ENCODE measurements at regions not wholly inside any gene's neighbourhood (a gene's known extent, or its start where the extent isn't known, plus 50 kb on each side); places are given as distances from the start of the nearest gene placed in this dataset.

- no peak for DNase-seq
Observed at GRCh38 chr16:55242667-55243066, 81.3 kb upstream of the IRX6 start.

DNA sequence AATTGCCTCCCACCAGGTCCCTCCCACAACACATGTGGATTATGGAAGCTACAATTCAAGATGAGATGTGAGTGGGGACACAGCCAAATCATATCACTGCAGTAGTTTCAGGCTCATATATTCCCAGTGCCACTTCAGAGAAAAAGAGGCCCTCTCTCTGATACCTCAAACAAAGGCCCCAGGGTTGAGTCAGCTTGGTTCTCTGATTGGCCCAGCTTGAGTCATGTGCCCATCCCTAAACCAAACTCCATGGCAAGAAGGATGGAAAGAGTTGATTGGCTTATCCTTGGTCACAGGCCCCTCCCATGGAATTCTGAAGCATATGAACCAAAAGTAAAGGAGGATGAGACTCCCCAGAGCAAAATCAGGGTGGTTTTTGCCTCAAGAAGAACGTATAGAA lies 75.9 kb upstream of the IRX6 start:
- no peak for DNase-seq

GRCh38 chr16:55248494-55248893 lies 75.5 kb upstream of the IRX6 start:
- no peak for DNase-seq

- DNase-seq, result no peak
Observed at GRCh38 chr16:55249361-55249760, 74.6 kb upstream of the IRX6 start.

DNA sequence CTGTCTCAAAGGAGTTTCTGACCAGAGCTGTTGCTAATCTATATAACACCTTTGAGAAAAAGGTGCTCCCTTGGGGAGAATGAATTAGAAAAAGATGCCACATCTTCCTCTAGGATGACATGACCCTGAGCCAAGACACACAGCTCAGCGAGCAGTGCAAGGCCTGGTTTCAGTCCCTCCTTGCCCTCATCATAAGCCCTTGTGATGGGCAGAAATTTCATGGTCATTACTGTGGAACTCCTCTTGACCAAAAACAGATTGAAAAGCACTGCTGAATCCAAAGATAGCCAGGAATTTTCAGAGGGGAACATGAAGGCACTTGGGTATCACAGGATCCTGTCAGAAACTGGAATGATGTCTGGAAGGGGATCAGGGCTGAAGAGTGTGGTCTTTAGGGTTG lies 74.1 kb upstream of the IRX6 start:
- no peak for DNase-seq

- DNase-seq, result no peak
Observed at GRCh38 chr16:55250701-55251100, 73.3 kb upstream of the IRX6 start.

- no peak for DNase-seq
Observed at GRCh38 chr16:55251151-55251550, 72.9 kb upstream of the IRX6 start.

DNA sequence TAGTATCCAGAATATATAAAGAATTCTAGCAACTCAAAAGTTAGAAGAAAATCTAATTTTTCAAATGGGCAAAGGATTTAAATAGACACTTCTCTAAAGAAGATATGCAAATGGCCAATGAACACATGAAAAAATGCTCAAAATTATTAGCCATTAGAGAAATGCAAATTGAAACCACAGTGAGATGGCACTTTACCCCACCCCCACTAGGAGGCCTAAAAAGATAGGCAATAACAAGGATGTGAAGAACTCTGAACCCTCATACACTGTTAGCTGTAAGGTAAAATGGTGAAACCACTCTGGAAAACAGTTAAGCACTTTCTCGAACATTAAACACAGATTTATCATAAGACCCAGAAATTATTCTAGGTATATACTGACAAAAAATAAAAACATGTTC lies 71.4 kb upstream of the IRX6 start:
- DNase-seq, result no peak

- no peak for DNase-seq
Observed at GRCh38 chr16:55253987-55254386, 70.0 kb upstream of the IRX6 start.

DNA sequence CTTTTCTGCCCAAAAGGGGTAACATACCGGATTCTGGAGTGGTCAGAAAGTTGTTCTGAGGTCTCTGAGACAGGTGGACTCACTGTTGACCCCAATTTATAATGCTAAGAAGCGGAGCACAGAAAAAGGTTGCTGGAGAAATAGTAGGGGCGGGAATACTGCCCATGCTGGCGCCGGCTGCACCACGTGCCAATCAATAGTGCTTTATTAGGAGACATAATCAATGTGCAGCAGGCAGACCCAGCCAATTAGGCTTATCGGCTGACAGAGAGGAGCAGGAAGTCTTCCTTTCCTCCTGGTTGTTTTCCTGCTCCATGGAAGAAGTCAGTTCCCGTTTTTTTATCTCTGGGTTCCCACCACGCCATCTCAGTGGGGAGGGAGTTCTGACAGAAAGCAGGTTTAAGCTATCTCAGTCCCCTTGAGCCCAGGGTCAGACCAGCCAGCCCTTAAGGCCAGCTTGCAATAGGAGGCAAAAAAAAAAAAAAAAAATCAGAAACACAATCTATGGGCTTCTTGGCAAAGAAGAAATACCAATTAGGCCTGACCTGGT lies 68.2 kb upstream of the IRX6 start:
- DNase-seq, result no peak

- no peak for DNase-seq
Observed at GRCh38 chr16:55256412-55257016, 67.5 kb upstream of the IRX6 start.

DNA sequence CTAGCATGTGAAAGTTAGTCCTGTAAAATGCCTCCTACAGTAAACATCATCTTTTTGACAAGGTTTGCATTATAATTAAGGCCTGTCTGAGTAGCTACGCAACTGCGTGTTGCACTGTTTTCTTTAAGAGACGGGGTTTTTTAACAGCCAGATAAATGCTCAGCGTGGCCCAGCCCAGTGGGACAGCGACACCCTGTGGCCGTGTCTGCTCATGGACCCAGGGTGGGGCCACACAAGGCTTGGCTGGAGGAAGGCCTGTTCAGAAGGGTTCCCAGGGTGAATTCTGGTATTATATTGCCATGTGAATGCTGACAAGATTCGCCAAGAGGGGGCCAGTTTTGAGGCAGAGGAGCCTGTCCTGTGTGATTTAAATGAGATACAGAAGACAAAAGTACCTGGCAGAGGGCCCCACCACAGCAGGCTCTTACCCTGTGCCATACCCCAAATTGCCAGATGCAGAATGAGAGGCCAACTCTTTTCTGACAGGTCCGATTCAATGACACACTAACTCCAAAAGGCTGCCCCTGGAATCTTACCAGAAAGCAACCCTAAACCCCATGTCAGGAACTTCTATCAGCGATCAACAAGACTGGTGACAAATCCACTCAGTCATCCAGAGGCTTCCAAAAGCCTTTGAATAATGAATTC lies 65.9 kb upstream of the IRX6 start:
- peak; percentile 30 for DNase-seq

DNA sequence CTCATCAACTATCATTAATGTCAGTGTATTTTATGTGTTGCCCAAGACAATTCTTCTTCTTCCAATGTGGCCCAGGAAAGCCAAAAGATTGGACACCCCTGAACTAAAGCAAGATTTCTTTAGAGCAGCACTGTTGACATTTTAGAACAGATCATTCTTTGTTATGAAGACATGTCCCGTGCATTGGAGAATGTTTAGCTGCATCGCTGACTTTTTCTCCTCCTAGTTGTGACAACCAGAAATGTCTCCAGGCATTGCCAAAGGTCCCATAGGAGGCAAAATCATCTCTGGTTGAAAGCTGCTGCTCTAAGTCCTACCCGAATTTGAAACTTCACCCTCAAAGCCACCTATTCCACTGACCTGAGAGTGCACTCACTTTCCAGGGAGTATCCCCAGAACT lies 62.7 kb upstream of the IRX6 start:
- no peak for DNase-seq

DNA sequence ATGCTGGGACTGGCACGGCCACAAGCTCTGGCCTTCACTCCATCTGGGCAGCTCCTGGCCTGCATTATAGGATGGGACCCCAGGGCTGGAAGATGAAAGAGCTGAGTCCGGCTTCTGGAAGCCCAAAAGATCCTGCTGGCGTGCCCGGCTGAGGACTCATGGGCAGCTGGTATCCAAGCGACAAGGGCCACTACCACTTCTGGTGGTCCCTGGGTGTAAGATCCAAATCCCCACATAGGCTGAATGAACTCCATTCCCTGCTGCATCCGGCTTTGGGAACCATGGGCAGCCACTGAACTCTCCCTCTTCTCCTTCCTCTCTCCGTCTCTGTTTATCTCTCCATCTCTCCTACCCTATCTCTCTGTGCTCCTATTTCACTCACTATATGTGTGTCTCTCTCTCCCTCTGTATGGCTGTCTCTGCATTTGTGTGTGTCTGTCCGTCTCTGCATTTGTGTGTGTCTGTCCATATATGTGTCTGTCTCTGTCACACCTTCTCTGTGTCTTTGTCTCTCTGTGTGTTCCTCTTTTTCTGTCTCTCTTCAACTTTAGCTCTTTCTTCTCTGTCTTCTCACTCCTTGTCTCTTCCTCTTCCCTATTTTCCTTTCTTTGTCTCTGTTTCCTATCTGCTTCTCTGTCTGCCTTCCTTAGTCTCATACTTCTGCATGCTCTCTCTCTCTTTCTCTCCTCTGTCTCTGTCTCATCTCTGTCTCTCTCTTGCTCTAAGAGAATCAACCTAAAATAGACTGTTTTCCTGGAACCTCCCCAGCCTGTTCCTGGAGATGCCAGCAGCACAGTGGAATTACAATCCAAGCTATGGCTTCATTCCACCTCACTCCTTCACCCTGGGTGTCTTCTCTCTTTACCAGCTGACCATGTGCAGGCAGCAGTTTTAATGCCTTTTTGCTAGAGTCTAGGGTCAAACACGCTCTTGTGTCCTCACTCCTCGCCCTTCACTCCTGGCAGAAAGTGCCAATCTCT lies 60.4 kb upstream of the IRX6 start:
- DNase-seq, result no peak

- no peak for DNase-seq
Observed at GRCh38 chr16:55264949-55265348, 59.1 kb upstream of the IRX6 start.

DNA sequence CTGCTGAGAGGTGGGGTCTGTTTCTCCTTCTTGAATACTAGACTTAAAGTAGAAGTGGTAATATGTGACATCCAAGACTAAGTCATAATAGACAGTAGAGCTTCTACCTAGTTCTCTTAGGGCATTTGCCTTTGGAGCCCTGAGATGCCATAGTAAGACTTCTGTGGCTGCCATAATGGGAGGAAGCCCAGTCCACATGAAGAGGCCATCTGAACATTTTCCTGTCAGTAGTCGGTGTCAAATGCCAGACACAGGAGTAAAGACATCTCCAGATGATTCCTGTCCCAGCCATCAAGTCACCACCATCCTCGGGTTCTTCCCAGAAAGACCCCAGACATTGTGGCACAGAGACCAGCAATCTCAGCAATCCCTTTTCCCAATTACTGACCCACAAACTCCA lies 58.1 kb upstream of the IRX6 start:
- no peak for DNase-seq

DNA sequence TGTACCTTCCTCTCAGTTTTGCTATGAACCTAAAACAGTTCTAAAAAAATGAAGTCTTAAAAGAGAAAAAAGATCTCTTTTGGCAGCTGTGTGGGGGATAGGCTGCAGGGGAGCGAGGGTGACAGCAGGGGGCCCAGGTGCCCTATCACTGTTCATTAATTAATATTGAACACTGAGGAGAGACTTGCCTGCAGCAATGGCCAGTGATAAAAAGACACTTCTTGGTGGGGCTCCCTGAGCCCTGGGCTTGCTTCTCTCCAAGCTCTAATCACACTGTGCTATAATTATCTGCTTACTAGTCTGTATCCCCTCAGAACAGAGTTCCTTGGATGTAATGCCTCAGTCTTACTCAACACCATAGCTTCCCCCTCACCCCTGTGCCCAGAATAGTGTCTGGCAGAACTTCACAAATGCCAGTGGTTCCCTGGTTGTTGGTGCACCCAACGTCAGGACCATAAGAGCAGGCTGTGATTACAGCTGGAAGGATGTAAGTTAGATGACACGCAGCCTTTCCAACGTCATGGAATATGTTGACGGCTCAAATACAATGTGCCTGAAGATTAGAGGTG lies 52.0 kb upstream of the IRX6 start:
- DNase-seq, result no peak

- no peak for DNase-seq
Observed at GRCh38 chr16:55272744-55273143, 51.3 kb upstream of the IRX6 start.

DNA sequence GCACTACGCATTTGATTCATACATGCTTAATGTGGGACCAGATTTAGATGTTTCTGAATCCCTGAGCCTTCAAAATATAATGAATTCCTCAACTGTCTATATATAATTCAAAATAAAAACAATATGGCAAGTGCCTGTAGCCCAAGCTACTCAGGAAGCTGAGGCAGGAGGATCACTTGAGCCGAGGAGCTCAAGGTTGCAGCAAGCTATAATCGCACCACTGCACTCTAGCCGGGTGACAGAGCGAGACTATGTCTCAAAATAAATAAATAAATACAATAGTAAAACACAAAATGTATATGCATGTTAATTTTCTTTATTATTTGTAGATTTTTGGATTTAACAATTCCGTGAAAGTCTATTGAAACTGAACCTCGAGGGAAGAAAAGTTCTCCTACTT lies 50.6 kb upstream of the IRX6 start:
- no peak for DNase-seq

- no peak for DNase-seq
Observed at GRCh38 chr16:55273959-55274358, 50.0 kb upstream of the IRX6 start.
